ENCODE measurements at regions not wholly inside any gene's neighbourhood (a gene's known extent, or its start where the extent isn't known, plus 50 kb on each side); places are given as distances from the start of the nearest gene placed in this dataset.

GRCh38 chr4:11632025-11632424 lies 203.3 kb upstream of the HS3ST1 start:
- Histone ChIP-seq H3K27ac (ENCODE audit: low read depth, low read length) (no peak overlapping the region), H3K9ac (ENCODE audit: low read depth, low read length) (no peak overlapping the region), H3K36me3 (ENCODE audit: insufficient read depth, low read length) (no peaks in the 10 kb centered on the region), H3K27me3 (ENCODE audit: insufficient read depth, low read length) (no peaks in the 10 kb centered on the region), H3K4me3 (ENCODE audit: low read length) (no peak overlapping the region), H3K4me1 (ENCODE audit: insufficient read depth, low read length) (peaks cover 6% of the 10 kb centered on the region; the same call in 1 of the 2 replicates), H3K9me3 (ENCODE audit: insufficient read depth, low read depth, low read length) (no peaks in the 10 kb centered on the region)
- WGBS: 95% methylated on average over 4 of the region's 4 CpGs

- Histone ChIP-seq H3K9ac (ENCODE audit: low read depth, low read length) (no peak overlapping the region), H3K4me1 (ENCODE audit: insufficient read depth, low read length) (peaks cover 6% of the 10 kb centered on the region; the same call in 1 of the 2 replicates), H3K9me3 (ENCODE audit: insufficient read depth, low read depth, low read length) (no peaks in the 10 kb centered on the region), H3K27me3 (ENCODE audit: insufficient read depth, low read length) (no peaks in the 10 kb centered on the region), H3K4me3 (ENCODE audit: low read length) (no peak overlapping the region), H3K36me3 (ENCODE audit: insufficient read depth, low read length) (no peaks in the 10 kb centered on the region), H3K27ac (ENCODE audit: low read depth, low read length) (no peak overlapping the region)
- WGBS: 93% methylated on average over 2 of the region's 2 CpGs
Observed at GRCh38 chr4:11631416-11631815, 202.7 kb upstream of the HS3ST1 start.

- Histone ChIP-seq H3K27me3 (ENCODE audit: insufficient read depth, low read length) (no peaks in the 10 kb centered on the region), H3K4me3 (ENCODE audit: low read length) (no peak overlapping the region), H3K9ac (ENCODE audit: low read depth, low read length) (no peak overlapping the region), H3K27ac (ENCODE audit: low read depth, low read length) (no peak overlapping the region), H3K4me1 (ENCODE audit: insufficient read depth, low read length) (no peaks in the 10 kb centered on the region), H3K36me3 (ENCODE audit: insufficient read depth, low read length) (no peaks in the 10 kb centered on the region), H3K9me3 (ENCODE audit: insufficient read depth, low read depth, low read length) (no peaks in the 10 kb centered on the region)
Observed at GRCh38 chr4:11628093-11628725, 199.5 kb upstream of the HS3ST1 start.

GRCh38 chr4:11626066-11626465 lies 197.4 kb upstream of the HS3ST1 start:
- H3K27me3 ChIP-seq (ENCODE audit: insufficient read depth, low read length): no peaks in the 10 kb centered on the region
- H3K27ac ChIP-seq (ENCODE audit: low read depth, low read length): no peak overlapping the region
- no peaks in the 10 kb centered on the region for H3K4me1 ChIP-seq (ENCODE audit: insufficient read depth, low read length)
- H3K9me3 ChIP-seq (ENCODE audit: insufficient read depth, low read depth, low read length): no peaks in the 10 kb centered on the region
- no peak overlapping the region for H3K4me3 ChIP-seq (ENCODE audit: low read length)
- H3K36me3 ChIP-seq (ENCODE audit: insufficient read depth, low read length): no peaks in the 10 kb centered on the region
- no peak overlapping the region for H3K9ac ChIP-seq (ENCODE audit: low read depth, low read length)
- 92% methylated on average over 4 of the region's 4 CpGs for WGBS

- 91% methylated on average over 7 of the region's 7 CpGs for WGBS
- H3K27ac ChIP-seq (ENCODE audit: low read depth, low read length): no peak overlapping the region
Observed at GRCh38 chr4:11625211-11625610, 196.5 kb upstream of the HS3ST1 start.

GRCh38 chr4:11624370-11624769 lies 195.7 kb upstream of the HS3ST1 start:
- Histone ChIP-seq H3K4me1 (ENCODE audit: insufficient read depth, low read length) (no peaks in the 10 kb centered on the region), H3K9ac (ENCODE audit: low read depth, low read length) (no peak overlapping the region), H3K27ac (ENCODE audit: low read depth, low read length) (no peak overlapping the region), H3K36me3 (ENCODE audit: insufficient read depth, low read length) (no peaks in the 10 kb centered on the region), H3K27me3 (ENCODE audit: insufficient read depth, low read length) (no peaks in the 10 kb centered on the region), H3K4me3 (ENCODE audit: low read length) (no peak overlapping the region), H3K9me3 (ENCODE audit: insufficient read depth, low read depth, low read length) (no peaks in the 10 kb centered on the region)
- 69% methylated on average over 2 of the region's 2 CpGs for WGBS

More at GRCh38 chr4:11625211-11625610, 196.5 kb upstream of the HS3ST1 start:
- no peaks in the 10 kb centered on the region for H3K27me3 ChIP-seq (ENCODE audit: insufficient read depth, low read length)
- H3K9ac ChIP-seq (ENCODE audit: low read depth, low read length): no peak overlapping the region
- H3K9me3 ChIP-seq (ENCODE audit: insufficient read depth, low read depth, low read length): no peaks in the 10 kb centered on the region
- no peaks in the 10 kb centered on the region for H3K36me3 ChIP-seq (ENCODE audit: insufficient read depth, low read length)
- no peak overlapping the region for H3K4me3 ChIP-seq (ENCODE audit: low read length)
- H3K4me1 ChIP-seq (ENCODE audit: insufficient read depth, low read length): no peaks in the 10 kb centered on the region

- Histone ChIP-seq H3K36me3 (ENCODE audit: insufficient read depth, low read length) (no peaks in the 10 kb centered on the region), H3K4me3 (ENCODE audit: low read length) (no peak overlapping the region), H3K9ac (ENCODE audit: low read depth, low read length) (no peak overlapping the region), H3K9me3 (ENCODE audit: insufficient read depth, low read depth, low read length) (no peaks in the 10 kb centered on the region), H3K27me3 (ENCODE audit: insufficient read depth, low read length) (no peaks in the 10 kb centered on the region), H3K27ac (ENCODE audit: low read depth, low read length) (no peak overlapping the region), H3K4me1 (ENCODE audit: insufficient read depth, low read length) (no peaks in the 10 kb centered on the region)
- 67% methylated on average over 1 of the region's 1 CpG for WGBS
Observed at GRCh38 chr4:11623726-11624037, 195.0 kb upstream of the HS3ST1 start.

GRCh38 chr4:11622961-11623725 lies 194.4 kb upstream of the HS3ST1 start:
- Histone ChIP-seq H3K27me3 (ENCODE audit: insufficient read depth, low read length) (no peaks in the 10 kb centered on the region), H3K4me1 (ENCODE audit: insufficient read depth, low read length) (no peaks in the 10 kb centered on the region), H3K4me3 (ENCODE audit: low read length) (no peak overlapping the region), H3K9ac (ENCODE audit: low read depth, low read length) (no peak overlapping the region), H3K36me3 (ENCODE audit: insufficient read depth, low read length) (no peaks in the 10 kb centered on the region), H3K9me3 (ENCODE audit: insufficient read depth, low read depth, low read length) (no peaks in the 10 kb centered on the region), H3K27ac (ENCODE audit: low read depth, low read length) (no peak overlapping the region)
- 97% methylated on average over 8 of the region's 10 CpGs for WGBS

- Histone ChIP-seq H3K27ac (ENCODE audit: low read depth, low read length) (no peak overlapping the region), H3K4me1 (ENCODE audit: insufficient read depth, low read length) (no peaks in the 10 kb centered on the region)
- WGBS: 98% methylated on average over 2 of the region's 2 CpGs
Observed at GRCh38 chr4:11620861-11621260, 192.2 kb upstream of the HS3ST1 start.

GRCh38 chr4:11618666-11619282 lies 190.1 kb upstream of the HS3ST1 start:
- no peaks in the 10 kb centered on the region for H3K36me3 ChIP-seq (ENCODE audit: insufficient read depth, low read length)
- no peaks in the 10 kb centered on the region for H3K9me3 ChIP-seq (ENCODE audit: insufficient read depth, low read depth, low read length)
- H3K4me3 ChIP-seq (ENCODE audit: low read length): no peak overlapping the region
- no peak overlapping the region for H3K9ac ChIP-seq (ENCODE audit: low read depth, low read length)
- H3K27me3 ChIP-seq (ENCODE audit: insufficient read depth, low read length): no peaks in the 10 kb centered on the region
- 69% methylated on average over 2 of the region's 2 CpGs for WGBS
- H3K4me1 ChIP-seq (ENCODE audit: insufficient read depth, low read length): no peaks in the 10 kb centered on the region
- H3K27ac ChIP-seq (ENCODE audit: low read depth, low read length): no peak overlapping the region

More at GRCh38 chr4:11620861-11621260, 192.2 kb upstream of the HS3ST1 start:
- Histone ChIP-seq H3K36me3 (ENCODE audit: insufficient read depth, low read length) (no peaks in the 10 kb centered on the region), H3K4me3 (ENCODE audit: low read length) (no peak overlapping the region), H3K27me3 (ENCODE audit: insufficient read depth, low read length) (no peaks in the 10 kb centered on the region), H3K9ac (ENCODE audit: low read depth, low read length) (no peak overlapping the region), H3K9me3 (ENCODE audit: insufficient read depth, low read depth, low read length) (no peaks in the 10 kb centered on the region)

- Histone ChIP-seq H3K9me3 (ENCODE audit: insufficient read depth, low read depth, low read length) (no peaks in the 10 kb centered on the region), H3K4me3 (ENCODE audit: low read length) (no peak overlapping the region), H3K9ac (ENCODE audit: low read depth, low read length) (no peak overlapping the region), H3K36me3 (ENCODE audit: insufficient read depth, low read length) (no peaks in the 10 kb centered on the region), H3K4me1 (ENCODE audit: insufficient read depth, low read length) (no peaks in the 10 kb centered on the region), H3K27ac (ENCODE audit: low read depth, low read length) (no peak overlapping the region), H3K27me3 (ENCODE audit: insufficient read depth, low read length) (no peaks in the 10 kb centered on the region)
- 97% methylated on average over 4 of the region's 4 CpGs for WGBS
Observed at GRCh38 chr4:11616856-11617255, 188.2 kb upstream of the HS3ST1 start.
